T-helper 1 cell treated with Interleukin-12 subunit alpha and Interleukin-12 subunit beta and Interleukin-4 antibody, amounts not matched to agents 30 ng/mL and 1 ng/mL, for 36 hours (primary cell): ENCODE measurements at regions not wholly inside any gene's neighbourhood (a gene's known extent, or its start where the extent isn't known, plus 50 kb on each side); places are given as distances from the start of the nearest gene placed in this dataset.
"Not testable (repeated sequence)": the region's sequence is repeated elsewhere in the genome, so short reads cannot be mapped to it uniquely, and the experiment has no call there.

Experiments used
- intact Hi-C: fragments of 100-400 bp; cut with micrococcal nuclease; formaldehyde crosslinking; loops from one replicate; pipeline ENCODE4 v1.15.1; 2024

- intact Hi-C loops, result no loop called here
Measured at GRCh38 chr6:82576284-82576683, 212.7 kb downstream of the TPBG start.

- intact Hi-C loops, result no loop called here
Measured at GRCh38 chr6:82584194-82584695, 220.6 kb downstream of the TPBG start.

- intact Hi-C loops, result no loop called here
Measured at GRCh38 chr6:82584856-82585255, 221.2 kb downstream of the TPBG start.

GRCh38 chr6:82588020-82588419 lies 224.4 kb downstream of the TPBG start:
- intact Hi-C loops, result no loop called here

- intact Hi-C loops, result no loop called here
Measured at GRCh38 chr6:82588859-82589412, 225.3 kb downstream of the TPBG start.

- intact Hi-C loops, result loop anchor here (2.0 kb wide), 1 partner anchor 319 kb away; no protein-coding TSS in a partner anchor
Measured at GRCh38 chr6:82589509-82590206, 226.0 kb downstream of the TPBG start.

GRCh38 chr6:82597201-82597600 lies 233.6 kb downstream of the TPBG start:
- intact Hi-C loops, result no loop called here

GRCh38 chr6:82602776-82603175 lies 239.2 kb downstream of the TPBG start:
- intact Hi-C loops, result no loop called here

GRCh38 chr6:82603871-82604270 lies 240.3 kb downstream of the TPBG start:
- intact Hi-C loops, result no loop called here

GRCh38 chr6:82607998-82608725 lies 244.5 kb downstream of the TPBG start:
- intact Hi-C loops, result no loop called here

GRCh38 chr6:82608781-82609180 lies 245.2 kb downstream of the TPBG start:
- intact Hi-C loops, result no loop called here

GRCh38 chr6:82611751-82612150 lies 248.1 kb downstream of the TPBG start:
- intact Hi-C loops, result no loop called here

GRCh38 chr6:82612475-82613039 lies 248.9 kb downstream of the TPBG start:
- intact Hi-C loops, result no loop called here

- intact Hi-C loops, result no loop called here
Measured at GRCh38 chr6:82614518-82614917, 250.9 kb downstream of the TPBG start.

- intact Hi-C loops, result no loop called here
Measured at GRCh38 chr6:82616386-82617028, 252.9 kb downstream of the TPBG start.

- intact Hi-C loops, result no loop called here
Measured at GRCh38 chr6:82617648-82618047, 254.0 kb downstream of the TPBG start.

GRCh38 chr6:82619573-82619972 lies 256.0 kb downstream of the TPBG start:
- intact Hi-C loops, result no loop called here

GRCh38 chr6:82622461-82622860 lies 258.8 kb downstream of the TPBG start:
- intact Hi-C loops, result no loop called here

- intact Hi-C loops, result no loop called here
Measured at GRCh38 chr6:82624251-82624650, 260.6 kb downstream of the TPBG start.

- intact Hi-C loops, result not testable (repeated sequence)
Measured at GRCh38 chr6:82626946-82627345, 263.3 kb downstream of the TPBG start.

- intact Hi-C loops, result no loop called here
Measured at GRCh38 chr6:82629921-82630320, 266.3 kb downstream of the TPBG start.

GRCh38 chr6:82641677-82642076 lies 278.1 kb downstream of the TPBG start:
- intact Hi-C loops, result no loop called here
